SU-DHL-6 (cell line): ENCODE measurements at regions not wholly inside any gene's neighbourhood (a gene's known extent, or its start where the extent isn't known, plus 50 kb on each side); places are given as distances from the start of the nearest gene placed in this dataset.

Experiments
- H2AFZ ChIP-seq: fragments of 200-600 bp; sonication (generic); 2 replicates; pipeline ENCODE4 v1.6.1; 2014; ENCODE audit warnings: low read depth, mild to moderate bottlenecking, moderate library complexity, mixed read lengths, antibody characterized with exemption, low read length; ENCODE audit not compliant: severe bottlenecking
- H3F3A ChIP-seq: fragments of 200-600 bp; shearing (Covaris generic); 2 replicates; pipeline ENCODE4 v1.6.0; 2016; ENCODE audit warnings: antibody characterized with exemption, mild to moderate bottlenecking; ENCODE audit not compliant: insufficient read depth
- H3K27ac ChIP-seq: fragments of 200-600 bp; sonication (generic); 2 replicates; pipeline ENCODE4 v1.5.1; 2016; ENCODE audit warnings: low read depth, mild to moderate bottlenecking, low read length, moderate library complexity, mixed read lengths
- H3K27me3 ChIP-seq: fragments of 200-600 bp; sonication (generic), shearing (Covaris generic); 2 replicates; pipeline ENCODE4 v1.6.0; 2014; ENCODE audit warnings: mild to moderate bottlenecking, low read length
- H3K36me3 ChIP-seq: fragments of 200-600 bp; sonication (generic); 2 replicates; pipeline ENCODE4 v1.6.1; 2014; ENCODE audit warnings: mild to moderate bottlenecking, low read length, mixed read lengths
- H3K4me2 ChIP-seq: fragments of 300-600, 200-600 bp; shearing (Covaris generic), sonication (generic); 2 replicates; pipeline ENCODE4 v1.6.0; 2014; ENCODE audit warnings: low read length, low read depth, mild to moderate bottlenecking; ENCODE audit not compliant: poor library complexity, severe bottlenecking
- H3K4me3 ChIP-seq: fragments of 200-600 bp; sonication (generic); 2 replicates; pipeline ENCODE4 v1.5.1; 2014; ENCODE audit warnings: antibody characterized with exemption, low read length, mild to moderate bottlenecking, mixed read lengths; ENCODE audit not compliant: insufficient read depth, poor library complexity, severe bottlenecking
- H3K79me2 ChIP-seq: fragments of 200-600 bp; sonication (generic); 2 replicates; pipeline ENCODE4 v1.6.1; 2014; ENCODE audit warnings: mild to moderate bottlenecking, low read length, moderate library complexity; ENCODE audit not compliant: insufficient read depth
- H3K9ac ChIP-seq: fragments of 200-600 bp; sonication (generic); 2 replicates; pipeline ENCODE4 v1.7.0; 2014; ENCODE audit warnings: mild to moderate bottlenecking, low read length
- H3K9me2 ChIP-seq: fragments of 200-600 bp; sonication (generic); replicated peaks from 2 replicates; pipeline ENCODE4 v1.6.1; 2014; ENCODE audit warnings: low read length; ENCODE audit not compliant: insufficient read depth
- H3K9me3 ChIP-seq: fragments of 200-600 bp; sonication (generic); 2 replicates; pipeline ENCODE4 v1.6.1; 2014; ENCODE audit warnings: low read length, mixed read lengths; ENCODE audit not compliant: insufficient read depth
- H4K20me1 ChIP-seq: fragments of 200-600 bp; sonication (generic); 2 replicates; pipeline ENCODE4 v1.6.1; 2014; ENCODE audit warnings: low read depth, mild to moderate bottlenecking, antibody characterized with exemption, low read length, moderate library complexity, mixed read lengths
- EZH2phosphoT487 ChIP-seq: fragments of 200-600 bp; sonication (generic), shearing (Covaris generic); conservative IDR thresholded peaks from 2 replicates; pipeline ENCODE4 v1.6.1; 2018; ENCODE audit warnings: mild to moderate bottlenecking, antibody characterized with exemption, low read length, moderate library complexity, mixed read lengths
- TF ChIP-seq, protein P1 (sequence below): fragments of 200-600 bp; sonication (generic); IDR thresholded peaks from one replicate; pipeline ENCODE4 v1.5.1; 2017; ENCODE audit warnings: antibody characterized with exemption, mild to moderate bottlenecking, low read length, moderate library complexity; ENCODE audit not compliant: insufficient read depth, poor library complexity, severe bottlenecking

GRCh38 chr5:57993866-57994265, 466.0 kb downstream of the PLK2 start:
- no peaks in the 10 kb centered on the region for H3K79me2 ChIP-seq
- no peaks in the 10 kb centered on the region for H3K36me3 ChIP-seq
- H3K9ac ChIP-seq = no peak overlapping the region
- H3K4me2 ChIP-seq = no peak overlapping the region
- H3K27me3 ChIP-seq = no peaks in the 10 kb centered on the region
- H3K4me3 ChIP-seq = no peak overlapping the region
- H4K20me1 ChIP-seq = no peaks in the 10 kb centered on the region
- no peak overlapping the region for H2AFZ ChIP-seq
- no peak for TF ChIP-seq EZH2phosphoT487
- TF ChIP-seq, protein P1, sequence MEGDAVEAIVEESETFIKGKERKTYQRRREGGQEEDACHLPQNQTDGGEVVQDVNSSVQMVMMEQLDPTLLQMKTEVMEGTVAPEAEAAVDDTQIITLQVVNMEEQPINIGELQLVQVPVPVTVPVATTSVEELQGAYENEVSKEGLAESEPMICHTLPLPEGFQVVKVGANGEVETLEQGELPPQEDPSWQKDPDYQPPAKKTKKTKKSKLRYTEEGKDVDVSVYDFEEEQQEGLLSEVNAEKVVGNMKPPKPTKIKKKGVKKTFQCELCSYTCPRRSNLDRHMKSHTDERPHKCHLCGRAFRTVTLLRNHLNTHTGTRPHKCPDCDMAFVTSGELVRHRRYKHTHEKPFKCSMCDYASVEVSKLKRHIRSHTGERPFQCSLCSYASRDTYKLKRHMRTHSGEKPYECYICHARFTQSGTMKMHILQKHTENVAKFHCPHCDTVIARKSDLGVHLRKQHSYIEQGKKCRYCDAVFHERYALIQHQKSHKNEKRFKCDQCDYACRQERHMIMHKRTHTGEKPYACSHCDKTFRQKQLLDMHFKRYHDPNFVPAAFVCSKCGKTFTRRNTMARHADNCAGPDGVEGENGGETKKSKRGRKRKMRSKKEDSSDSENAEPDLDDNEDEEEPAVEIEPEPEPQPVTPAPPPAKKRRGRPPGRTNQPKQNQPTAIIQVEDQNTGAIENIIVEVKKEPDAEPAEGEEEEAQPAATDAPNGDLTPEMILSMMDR = no peak
- H3K9me2 ChIP-seq = no peaks in the 10 kb centered on the region
- H3K9me3 ChIP-seq = no peaks in the 10 kb centered on the region
- no peak overlapping the region for H3K27ac ChIP-seq
- no peaks in the 10 kb centered on the region for H3F3A ChIP-seq

DNA sequence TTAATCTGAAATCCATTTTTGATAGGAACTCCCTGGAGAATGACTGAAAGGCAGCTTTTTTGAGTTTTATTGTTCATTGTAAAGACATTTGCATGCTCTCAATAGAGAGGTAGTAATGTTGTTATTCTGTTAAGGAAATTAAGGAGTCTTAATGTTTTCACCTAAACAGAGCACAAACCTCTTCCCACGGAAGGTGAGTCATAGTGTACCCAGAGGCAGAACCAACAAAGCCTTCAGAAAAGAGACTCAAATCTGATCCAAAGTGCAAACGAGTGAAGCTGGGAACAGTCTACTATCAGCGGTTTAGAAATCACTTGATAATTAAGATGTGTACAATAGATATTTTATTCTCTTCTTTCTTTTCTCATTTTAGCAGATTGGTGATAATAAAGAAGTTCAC, 470.5 kb downstream of the PLK2 start:
- Histone ChIP-seq H3K4me2 (no peak overlapping the region), H3K79me2 (no peaks in the 10 kb centered on the region), H4K20me1 (no peaks in the 10 kb centered on the region), H3K4me3 (no peak overlapping the region), H3K9me3 (no peaks in the 10 kb centered on the region), H3K27ac (no peak overlapping the region), H2AFZ (no peak overlapping the region), H3K27me3 (no peaks in the 10 kb centered on the region), H3K36me3 (no peaks in the 10 kb centered on the region), H3K9me2 (no peaks in the 10 kb centered on the region), H3F3A (no peaks in the 10 kb centered on the region), H3K9ac (no peak overlapping the region)
- no peak for TF ChIP-seq EZH2phosphoT487

DNA sequence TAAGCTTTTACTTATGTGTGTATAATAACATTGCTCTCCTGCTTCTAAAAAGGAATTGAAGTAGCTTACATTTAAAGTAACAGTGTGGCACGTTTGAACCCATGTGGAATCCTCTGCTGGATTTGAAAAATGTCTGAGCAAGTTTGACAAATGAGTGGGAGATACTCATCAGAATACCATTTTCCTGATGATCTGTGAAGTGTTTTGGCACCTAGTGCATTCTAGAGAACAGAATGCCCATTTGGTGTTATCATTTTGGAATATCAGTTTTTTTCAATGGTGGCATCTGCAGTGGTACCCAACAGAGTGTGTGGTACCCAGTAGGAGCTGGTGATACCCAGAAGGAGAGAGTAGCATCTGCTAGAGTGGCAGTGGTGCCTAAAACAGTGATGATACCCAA, 471.1 kb downstream of the PLK2 start:
- H3K9me3 ChIP-seq = no peaks in the 10 kb centered on the region

DNA sequence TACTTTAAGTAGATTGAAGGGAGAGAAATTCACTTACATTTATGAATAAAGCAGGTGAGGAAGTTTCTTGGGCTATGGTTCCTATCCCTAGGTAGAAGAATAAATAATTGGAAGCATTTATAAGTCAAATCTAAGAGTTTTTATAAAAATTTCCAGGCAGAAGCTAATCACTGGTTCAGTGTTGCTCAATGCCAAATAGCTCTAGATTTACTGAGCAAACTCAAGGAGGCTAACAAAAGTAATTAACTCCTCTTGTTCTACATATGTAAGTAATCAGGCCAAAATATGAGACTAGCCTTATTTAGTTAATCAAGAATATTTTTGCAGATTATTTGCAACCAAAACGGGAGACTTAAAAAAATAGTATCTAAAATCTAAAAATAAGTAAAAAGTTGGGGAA, 472.3 kb downstream of the PLK2 start:
- no peak overlapping the region for H2AFZ ChIP-seq
- TF ChIP-seq, protein P1 = no peak
- TF ChIP-seq EZH2phosphoT487 = no peak
- no peak overlapping the region for H3K4me2 ChIP-seq
- H3K79me2 ChIP-seq = no peaks in the 10 kb centered on the region
- no peak overlapping the region for H3K4me3 ChIP-seq
- H4K20me1 ChIP-seq = no peaks in the 10 kb centered on the region
- H3K36me3 ChIP-seq = no peaks in the 10 kb centered on the region
- no peak overlapping the region for H3K27ac ChIP-seq
- no peaks in the 10 kb centered on the region for H3K27me3 ChIP-seq
- no peaks in the 10 kb centered on the region for H3F3A ChIP-seq
- H3K9me3 ChIP-seq = no peaks in the 10 kb centered on the region
- H3K9me2 ChIP-seq = no peaks in the 10 kb centered on the region
- no peak overlapping the region for H3K9ac ChIP-seq

More for the DNA sequence above, 471.1 kb downstream of the PLK2 start:
- Histone ChIP-seq H3F3A (no peaks in the 10 kb centered on the region), H3K79me2 (no peaks in the 10 kb centered on the region), H3K9me2 (no peaks in the 10 kb centered on the region), H3K4me3 (no peak overlapping the region), H2AFZ (no peak overlapping the region), H3K9ac (no peak overlapping the region), H3K27ac (no peak overlapping the region), H4K20me1 (no peaks in the 10 kb centered on the region), H3K4me2 (no peak overlapping the region), H3K36me3 (no peaks in the 10 kb centered on the region), H3K27me3 (no peaks in the 10 kb centered on the region)
- TF ChIP-seq, protein P1 = no peak
- TF ChIP-seq EZH2phosphoT487 = no peak
